Keratinocyte (primary cell): ENCODE measurements at regions not wholly inside any gene's neighbourhood (a gene's known extent, or its start where the extent isn't known, plus 50 kb on each side); places are given as distances from the start of the nearest gene placed in this dataset.

Experiments used
- CTCF ChIP-seq, 3 experiments: IDR thresholded peaks in 1 of 3; conservative IDR thresholded peaks in 1 of 3; optimal IDR thresholded peaks in 1 of 3; 2 replicates in 2 of 3; 3 replicates in 1 of 3; pipeline versions ENCODE3 to v1.5.1; 2011; ENCODE audit warnings: low read length in 3 of 3, mild to moderate bottlenecking in 3 of 3, moderate library complexity in 2 of 3, control low read depth in 1 of 3, inconsistent platforms in 1 of 3; ENCODE audit not compliant: insufficient read depth in 2 of 3; ENCODE audit errors: extremely low read depth in 1 of 3
- EZH2 ChIP-seq: IDR thresholded peaks from one replicate; pipeline ENCODE4 v1.6.1; 2012; ENCODE audit warnings: inconsistent platforms, mild to moderate bottlenecking, low read length, moderate library complexity

- TF ChIP-seq CTCF (optimal IDR thresholded peaks at IDR 0.05 in 1 of 3, IDR thresholded peaks at IDR 0.05 in 1 of 3, conservative IDR thresholded peaks at IDR 0.05 in 1 of 3; ENCODE audit: extremely low read depth in 1 of 3, insufficient read depth in 2 of 3, low read length in 3 of 3) = peak in 1 of 3 experiments; percentile 46
- TF ChIP-seq EZH2 = no peak
Measured at GRCh38 chr10:25758041-25758457, 176.0 kb upstream of the MYO3A start.
